ENCODE measurements at regions not wholly inside any gene's neighbourhood (a gene's known extent, or its start where the extent isn't known, plus 50 kb on each side); places are given as distances from the start of the nearest gene placed in this dataset.

- H3K27me3 ChIP-seq = no peaks in the 10 kb centered on the region
- H3K4me3 ChIP-seq = no peak overlapping the region
- peak; percentile 19 to 33 for TF ChIP-seq CTCF (IDR thresholded peaks at IDR 0.05)
- H3K4me1 ChIP-seq = no peaks in the 10 kb centered on the region
- H3K27ac ChIP-seq = no peak overlapping the region
- DNase-seq = peak in 1 of 4 donors; percentile 2
- intact Hi-C loops (cut with DNase I) = no loop called here
- no peaks in the 10 kb centered on the region for H3K9me3 ChIP-seq
- H3K36me3 ChIP-seq = no peaks in the 10 kb centered on the region
- ATAC-seq = peak; percentile 41
These were observed 474.9 kb upstream of the CDH10 start for GRCh38 chr5:25119650-25120049.

- ATAC-seq (no peak), DNase-seq (no peak)
- Histone ChIP-seq H3K27me3 (no peaks in the 10 kb centered on the region), H3K27ac (no peak overlapping the region), H3K9me3 (peaks cover 0 to under 1% of the 10 kb centered on the region in 2 donors), H3K4me1 (no peaks in the 10 kb centered on the region), H3K36me3 (no peaks in the 10 kb centered on the region), H3K4me3 (no peak overlapping the region)
- TF ChIP-seq CTCF (IDR thresholded peaks at IDR 0.05) = no peak
- intact Hi-C loops (cut with DNase I) = no loop called here
These were observed 463.1 kb upstream of the CDH10 start for GRCh38 chr5:25107853-25108252.

- no peaks in the 10 kb centered on the region for H3K4me1 ChIP-seq
These were observed 454.8 kb upstream of the CDH10 start for GRCh38 chr5:25099538-25099937.

GRCh38 chr5:25095261-25095660 lies 450.5 kb upstream of the CDH10 start:
- Histone ChIP-seq H3K36me3 (no peaks in the 10 kb centered on the region), H3K4me3 (no peak overlapping the region), H3K9me3 (no peaks in the 10 kb centered on the region), H3K27me3 (no peaks in the 10 kb centered on the region), H3K27ac (no peak overlapping the region), H3K4me1 (no peaks in the 10 kb centered on the region)
- intact Hi-C loops (cut with DNase I) = no loop called here
- ATAC-seq (no peak), DNase-seq (no peak)
- no peak for TF ChIP-seq CTCF (IDR thresholded peaks at IDR 0.05)

More at GRCh38 chr5:25099538-25099937, 454.8 kb upstream of the CDH10 start:
- DNase-seq (no peak), ATAC-seq (no peak)
- intact Hi-C loops (cut with DNase I) = no loop called here
- Histone ChIP-seq H3K9me3 (peaks cover 0 to 4% of the 10 kb centered on the region in 2 donors), H3K27me3 (no peaks in the 10 kb centered on the region), H3K36me3 (no peaks in the 10 kb centered on the region), H3K4me3 (no peak overlapping the region), H3K27ac (no peak overlapping the region)
- no peak for TF ChIP-seq CTCF (IDR thresholded peaks at IDR 0.05)

GRCh38 chr5:25094219-25094618 lies 449.4 kb upstream of the CDH10 start:
- no peaks in the 10 kb centered on the region for H3K9me3 ChIP-seq
- H3K36me3 ChIP-seq = no peaks in the 10 kb centered on the region
- ATAC-seq = no peak
- intact Hi-C loops (cut with DNase I) = no loop called here
- TF ChIP-seq CTCF (IDR thresholded peaks at IDR 0.05) = no peak
- no peak overlapping the region for H3K27ac ChIP-seq
- H3K4me3 ChIP-seq = no peak overlapping the region
- no peaks in the 10 kb centered on the region for H3K27me3 ChIP-seq
- no peak for DNase-seq
- no peaks in the 10 kb centered on the region for H3K4me1 ChIP-seq

Data from left lung (tissue), 4 donors.